Suprapubic skin (tissue), 4 donors: ENCODE measurements at regions not wholly inside any gene's neighbourhood (a gene's known extent, or its start where the extent isn't known, plus 50 kb on each side); places are given as distances from the start of the nearest gene placed in this dataset.

Source experiments
- DNase-seq, 2 donors: peaks; one replicate each; pipeline ENCODE4 v3.0.0-alpha.2; 2019; ENCODE audit warnings: low spot score in 2 of 2
- H3K27ac ChIP-seq: fragments of 200-600 bp; sonication (generic); one replicate; pipeline ENCODE4 v1.5.1; 2019
- H3K27me3 ChIP-seq: fragments of 200-600 bp; sonication (generic); one replicate; pipeline ENCODE4 v1.5.1; 2019
- H3K36me3 ChIP-seq: fragments of 200-600 bp; sonication (generic); one replicate; pipeline ENCODE4 v1.5.1; 2019
- H3K4me1 ChIP-seq: fragments of 200-600 bp; sonication (generic); one replicate; pipeline ENCODE4 v1.5.1; 2019
- H3K4me3 ChIP-seq: fragments of 200-600 bp; sonication (generic); one replicate; pipeline ENCODE4 v1.5.1; 2019; ENCODE audit warnings: mild to moderate bottlenecking
- H3K9me3 ChIP-seq: fragments of 200-600 bp; sonication (generic); one replicate; pipeline ENCODE4 v1.5.1; 2019
- EP300 ChIP-seq: sonication (generic); formaldehyde crosslinking; IDR thresholded peaks from one replicate; pipeline ENCODE4 v1.6.1; 2017; ENCODE audit warnings: antibody characterized with exemption
- POLR2A ChIP-seq, 2 donors: fragments of 450-650 bp; IDR thresholded peaks; one replicate each; pipeline ENCODE4 v1.6.1; 2017; ENCODE audit warnings: antibody characterized with exemption in 2 of 2, mild to moderate bottlenecking in 2 of 2, moderate library complexity in 2 of 2
- POLR2AphosphoS5 ChIP-seq, 3 donors: sonication (generic); formaldehyde crosslinking; IDR thresholded peaks; one replicate each; pipeline ENCODE4 v1.6.1; 2017; ENCODE audit warnings: antibody characterized with exemption in 3 of 3
- WGBS: methylation state at CpG from one replicate; pipeline ENCODE4 v1.1.5; 2018; 5-methylcytosine and 5-hydroxymethylcytosine counted together
- TF ChIP-seq, protein P1 (sequence below), 2 donors: fragments of 200-600 bp in 1 of 2; fragments of 450-650 bp in 1 of 2; sonication (generic) in 1 of 2; IDR thresholded peaks; one replicate each; pipeline ENCODE4 v1.5.1; 2016 to 2019; ENCODE audit warnings: antibody characterized with exemption in 2 of 2, mild to moderate bottlenecking in 1 of 2, moderate library complexity in 1 of 2

DNA sequence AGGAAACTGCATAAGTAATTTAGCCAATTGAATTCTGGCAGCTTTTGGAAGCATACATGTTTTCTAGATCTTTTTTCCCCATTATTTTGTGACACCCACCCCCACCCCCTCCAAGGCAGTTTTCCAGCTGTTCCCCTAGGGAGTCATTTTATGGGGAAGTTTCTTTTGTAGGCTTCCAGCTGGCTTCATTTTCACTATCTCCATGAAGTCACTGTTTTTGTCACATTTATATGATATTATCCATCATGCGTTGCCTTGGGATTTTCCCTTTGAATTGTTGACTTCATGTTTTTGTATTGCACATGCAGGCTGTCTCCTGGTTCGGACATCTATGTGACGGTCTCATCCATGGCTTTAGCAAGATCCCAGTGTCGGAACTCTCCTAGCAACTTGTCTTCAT lies 233.6 kb upstream of the RGS6 start:
- H3K9me3 ChIP-seq, result no peaks in the 10 kb centered on the region
- no peaks in the 10 kb centered on the region for H3K27me3 ChIP-seq
- H3K4me1 ChIP-seq, result peaks cover 26% of the 10 kb centered on the region
- H3K4me3 ChIP-seq, result no peak overlapping the region
- TF ChIP-seq POLR2A (IDR thresholded peaks at IDR 0.05) (no peak), EP300 (no peak), POLR2AphosphoS5 (IDR thresholded peaks at IDR 0.05) (no peak)
- TF ChIP-seq, protein P1, sequence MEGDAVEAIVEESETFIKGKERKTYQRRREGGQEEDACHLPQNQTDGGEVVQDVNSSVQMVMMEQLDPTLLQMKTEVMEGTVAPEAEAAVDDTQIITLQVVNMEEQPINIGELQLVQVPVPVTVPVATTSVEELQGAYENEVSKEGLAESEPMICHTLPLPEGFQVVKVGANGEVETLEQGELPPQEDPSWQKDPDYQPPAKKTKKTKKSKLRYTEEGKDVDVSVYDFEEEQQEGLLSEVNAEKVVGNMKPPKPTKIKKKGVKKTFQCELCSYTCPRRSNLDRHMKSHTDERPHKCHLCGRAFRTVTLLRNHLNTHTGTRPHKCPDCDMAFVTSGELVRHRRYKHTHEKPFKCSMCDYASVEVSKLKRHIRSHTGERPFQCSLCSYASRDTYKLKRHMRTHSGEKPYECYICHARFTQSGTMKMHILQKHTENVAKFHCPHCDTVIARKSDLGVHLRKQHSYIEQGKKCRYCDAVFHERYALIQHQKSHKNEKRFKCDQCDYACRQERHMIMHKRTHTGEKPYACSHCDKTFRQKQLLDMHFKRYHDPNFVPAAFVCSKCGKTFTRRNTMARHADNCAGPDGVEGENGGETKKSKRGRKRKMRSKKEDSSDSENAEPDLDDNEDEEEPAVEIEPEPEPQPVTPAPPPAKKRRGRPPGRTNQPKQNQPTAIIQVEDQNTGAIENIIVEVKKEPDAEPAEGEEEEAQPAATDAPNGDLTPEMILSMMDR (IDR thresholded peaks at IDR 0.05), result no peak
- no peak for DNase-seq
- WGBS, result 65% methylated on average over 4 of the region's 4 CpGs
- no peak overlapping the region for H3K27ac ChIP-seq
- no peaks in the 10 kb centered on the region for H3K36me3 ChIP-seq

DNA sequence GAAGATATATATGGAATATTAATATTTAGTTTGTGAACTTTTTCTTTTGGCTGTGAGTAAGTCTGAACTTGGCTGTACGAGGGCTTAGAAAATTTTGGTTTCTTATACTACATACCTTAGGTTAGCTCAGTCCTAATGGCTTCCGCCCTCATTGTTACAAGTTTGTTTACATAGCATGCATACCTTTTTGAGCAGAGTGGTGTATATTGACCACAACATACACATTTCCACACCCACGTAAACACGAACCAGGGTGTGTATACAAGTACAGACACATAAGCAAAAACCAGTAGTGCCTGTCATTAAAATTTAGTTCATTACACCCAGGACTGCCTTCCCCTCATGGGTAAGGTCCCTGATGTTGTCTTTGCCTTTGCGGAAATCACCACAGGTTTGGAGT lies 230.2 kb upstream of the RGS6 start:
- 58% methylated on average over 5 of the region's 5 CpGs for WGBS
- Histone ChIP-seq H3K27ac (no peak overlapping the region), H3K9me3 (no peaks in the 10 kb centered on the region), H3K36me3 (peaks cover 11% of the 10 kb centered on the region), H3K4me1 (peaks cover 29% of the 10 kb centered on the region), H3K4me3 (no peak overlapping the region), H3K27me3 (no peaks in the 10 kb centered on the region)
- DNase-seq, result no peak
- TF ChIP-seq POLR2A (IDR thresholded peaks at IDR 0.05), result no peak
- no peak for TF ChIP-seq EP300
- TF ChIP-seq POLR2AphosphoS5 (IDR thresholded peaks at IDR 0.05), result no peak
- TF ChIP-seq, protein P1 (IDR thresholded peaks at IDR 0.05), result no peak

DNA sequence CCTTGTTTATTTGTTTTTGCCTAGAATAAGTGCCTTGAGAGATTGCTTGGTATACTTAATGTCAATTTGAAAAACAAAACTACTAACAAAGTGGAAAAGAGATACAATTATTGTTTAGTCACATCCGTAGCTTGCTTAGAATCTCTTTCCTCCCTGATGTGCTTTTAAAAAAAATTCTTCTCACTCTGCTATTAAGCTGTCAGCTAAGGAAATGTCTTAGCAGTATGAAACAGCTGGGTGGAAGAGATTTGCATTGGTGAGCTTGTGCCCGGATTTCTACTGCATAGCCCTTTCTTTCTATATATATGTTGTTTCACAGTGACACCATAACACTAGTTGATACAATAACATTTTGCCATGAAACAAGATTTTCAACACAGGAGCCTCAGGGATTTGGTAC lies 229.4 kb upstream of the RGS6 start:
- Histone ChIP-seq H3K4me3 (no peak overlapping the region), H3K4me1 (peaks cover 29% of the 10 kb centered on the region), H3K27me3 (no peaks in the 10 kb centered on the region), H3K27ac (no peak overlapping the region), H3K9me3 (no peaks in the 10 kb centered on the region), H3K36me3 (peaks cover 11% of the 10 kb centered on the region)
- DNase-seq, result no peak
- WGBS, result 63% methylated on average over 2 of the region's 2 CpGs
- TF ChIP-seq POLR2A (IDR thresholded peaks at IDR 0.05) (no peak), POLR2AphosphoS5 (IDR thresholded peaks at IDR 0.05) (no peak), EP300 (no peak)
- TF ChIP-seq, protein P1 (IDR thresholded peaks at IDR 0.05), result no peak

DNA sequence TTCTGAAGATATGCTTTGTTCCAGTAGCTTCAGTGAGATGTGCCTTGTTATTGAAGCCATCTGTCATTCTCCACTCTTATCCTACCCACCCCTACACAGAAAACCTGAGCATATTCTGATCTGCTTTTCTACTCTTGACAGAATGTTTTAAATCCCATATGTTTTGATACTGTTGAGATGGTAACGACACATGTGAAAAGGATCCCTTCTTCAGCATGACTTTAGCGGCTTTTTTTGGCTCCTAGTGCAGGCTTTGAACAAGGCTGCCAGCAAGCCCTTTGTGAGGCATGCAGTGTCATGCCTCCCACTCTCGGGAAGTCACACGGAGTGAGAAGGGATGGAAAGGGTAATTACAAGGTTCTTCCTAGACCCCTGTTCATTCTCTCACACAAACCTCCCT lies 228.8 kb upstream of the RGS6 start:
- 25% methylated on average over 4 of the region's 4 CpGs for WGBS
- no peak overlapping the region for H3K27ac ChIP-seq
- peaks cover 29% of the 10 kb centered on the region for H3K4me1 ChIP-seq
- TF ChIP-seq POLR2A (IDR thresholded peaks at IDR 0.05), result no peak
- no peak for TF ChIP-seq EP300
- no peak for TF ChIP-seq POLR2AphosphoS5 (IDR thresholded peaks at IDR 0.05)
- TF ChIP-seq, protein P1 (IDR thresholded peaks at IDR 0.05), result no peak
- H3K9me3 ChIP-seq, result no peaks in the 10 kb centered on the region
- H3K36me3 ChIP-seq, result peaks cover 11% of the 10 kb centered on the region
- H3K4me3 ChIP-seq, result no peak overlapping the region
- no peak for DNase-seq
- no peaks in the 10 kb centered on the region for H3K27me3 ChIP-seq

GRCh38 chr14:71704210-71704609 lies 228.0 kb upstream of the RGS6 start:
- TF ChIP-seq POLR2A (IDR thresholded peaks at IDR 0.05) (no peak), POLR2AphosphoS5 (IDR thresholded peaks at IDR 0.05) (no peak), EP300 (no peak)
- TF ChIP-seq, protein P1 (IDR thresholded peaks at IDR 0.05), result no peak
- peaks cover 15% of the 10 kb centered on the region for H3K36me3 ChIP-seq
- no peak overlapping the region for H3K4me3 ChIP-seq
- H3K27me3 ChIP-seq, result no peaks in the 10 kb centered on the region
- H3K4me1 ChIP-seq, result peaks cover 29% of the 10 kb centered on the region
- WGBS, result 88% methylated on average over 1 of the region's 1 CpG
- H3K27ac ChIP-seq, result no peak overlapping the region
- no peak for DNase-seq
- no peaks in the 10 kb centered on the region for H3K9me3 ChIP-seq
